ENCODE measurements at regions not wholly inside any gene's neighbourhood (a gene's known extent, or its start where the extent isn't known, plus 50 kb on each side); places are given as distances from the start of the nearest gene placed in this dataset.

GRCh38 chr13:47025791-47026447, 129.1 kb upstream of the HTR2A start:
- DNase-seq (ENCODE audit: low read depth) (no peak), FAIRE-seq (no peak)
- no peak overlapping the region for H3K4me3 ChIP-seq (ENCODE audit: low read depth, low read length)
- TF ChIP-seq CTCF (IDR thresholded peaks at IDR 0.05; ENCODE audit: insufficient read depth, low read length, severe bottlenecking), result no peak
- H3K36me3 ChIP-seq (ENCODE audit: control insufficient read depth, insufficient read depth, low read length), result no peaks in the 10 kb centered on the region
- H3K27me3 ChIP-seq (ENCODE audit: control insufficient read depth, insufficient read depth, low read length), result no peaks in the 10 kb centered on the region

- Histone ChIP-seq H3K27me3 (ENCODE audit: control insufficient read depth, insufficient read depth, low read length) (no peaks in the 10 kb centered on the region), H3K4me3 (ENCODE audit: low read depth, low read length) (no peak overlapping the region), H3K36me3 (ENCODE audit: control insufficient read depth, insufficient read depth, low read length) (no peaks in the 10 kb centered on the region)
- no peak for TF ChIP-seq CTCF (IDR thresholded peaks at IDR 0.05; ENCODE audit: insufficient read depth, low read length, severe bottlenecking)
- no peak for FAIRE-seq
- no peak for DNase-seq (ENCODE audit: low read depth)
These were observed 123.1 kb upstream of the HTR2A start for GRCh38 chr13:47019977-47020376.

DNA sequence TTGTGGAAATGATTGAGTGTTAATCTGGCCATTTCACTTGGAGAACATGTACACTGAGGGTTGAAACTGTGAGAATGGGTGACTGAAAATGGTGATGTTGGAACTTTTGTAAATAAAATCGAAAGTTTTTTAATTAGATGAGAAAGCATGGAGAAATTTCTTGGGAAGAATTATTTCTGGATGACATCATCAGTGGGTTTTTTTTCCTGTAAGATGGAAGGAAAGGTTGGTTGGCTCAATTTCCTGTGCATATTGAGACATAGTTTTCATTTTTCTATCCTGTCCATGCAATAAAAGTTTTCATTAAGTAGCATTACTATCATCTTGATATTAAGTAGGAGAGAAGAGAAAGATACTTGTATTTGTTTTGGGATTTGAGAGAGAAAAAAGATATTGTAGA, 120.6 kb upstream of the HTR2A start:
- no peaks in the 10 kb centered on the region for H3K36me3 ChIP-seq (ENCODE audit: control insufficient read depth, insufficient read depth, low read length)
- no peaks in the 10 kb centered on the region for H3K27me3 ChIP-seq (ENCODE audit: control insufficient read depth, insufficient read depth, low read length)
- no peak overlapping the region for H3K4me3 ChIP-seq (ENCODE audit: low read depth, low read length)
- DNase-seq (ENCODE audit: low read depth) (no peak), FAIRE-seq (no peak)
- no peak for TF ChIP-seq CTCF (IDR thresholded peaks at IDR 0.05; ENCODE audit: insufficient read depth, low read length, severe bottlenecking)

DNA sequence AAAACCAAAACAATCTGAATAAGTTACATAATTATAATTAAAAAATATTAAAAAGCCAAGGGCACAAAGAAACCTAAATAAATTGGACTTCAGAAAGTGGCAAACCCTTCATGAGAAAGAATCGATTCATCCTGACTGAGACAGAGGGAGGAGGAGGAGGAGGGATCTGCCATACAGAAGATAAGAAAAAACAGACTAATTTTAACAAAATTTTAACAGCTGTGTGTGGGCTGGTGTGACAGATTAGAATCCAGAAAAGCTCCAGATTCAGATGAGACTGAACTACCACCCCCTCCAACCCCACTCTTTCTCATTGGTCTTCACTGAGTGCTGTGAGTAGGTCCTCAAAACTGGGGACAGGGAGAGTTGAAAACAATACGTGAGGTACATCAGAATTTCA, 111.5 kb upstream of the HTR2A start:
- Histone ChIP-seq H3K4me3 (ENCODE audit: low read depth, low read length) (no peak overlapping the region), H3K27me3 (ENCODE audit: control insufficient read depth, insufficient read depth, low read length) (no peaks in the 10 kb centered on the region), H3K36me3 (ENCODE audit: control insufficient read depth, insufficient read depth, low read length) (no peaks in the 10 kb centered on the region)
- DNase-seq (ENCODE audit: low read depth), result no peak
- TF ChIP-seq CTCF (IDR thresholded peaks at IDR 0.05; ENCODE audit: insufficient read depth, low read length, severe bottlenecking), result no peak
- no peak for FAIRE-seq

DNA sequence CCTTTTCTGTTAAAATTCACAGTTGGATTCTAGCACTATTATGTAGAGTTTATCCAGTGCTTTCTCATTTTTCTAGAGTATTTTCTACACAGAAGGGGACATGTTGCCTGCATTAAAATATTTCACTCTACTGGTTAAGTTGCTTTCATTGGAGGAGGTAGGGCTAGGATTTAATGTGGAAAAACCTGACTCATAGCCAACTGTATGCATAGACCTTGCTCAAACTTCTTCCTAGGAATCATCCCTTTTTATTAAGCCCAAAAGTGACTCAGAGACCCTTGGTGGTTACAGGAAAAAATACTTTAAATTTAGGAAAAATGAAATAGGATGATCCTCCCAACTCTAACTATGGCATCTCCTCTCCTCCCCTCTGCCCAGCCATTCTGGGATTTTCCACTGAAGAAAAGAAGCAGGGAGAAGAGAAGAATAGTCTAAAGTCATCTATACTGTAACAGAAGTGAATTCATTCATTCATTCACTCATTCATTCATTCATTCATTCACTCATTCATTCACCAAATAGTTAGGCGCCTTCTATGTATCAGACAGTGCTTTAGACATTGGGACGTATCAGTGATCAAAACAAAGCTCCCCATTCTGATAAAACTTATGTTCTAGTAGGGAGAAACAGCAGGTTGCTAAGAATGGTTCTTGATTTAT, 109.0 kb upstream of the HTR2A start:
- no peaks in the 10 kb centered on the region for H3K36me3 ChIP-seq (ENCODE audit: control insufficient read depth, insufficient read depth, low read length)
- no peak for TF ChIP-seq CTCF (IDR thresholded peaks at IDR 0.05; ENCODE audit: insufficient read depth, low read length, severe bottlenecking)
- FAIRE-seq (no peak), DNase-seq (ENCODE audit: low read depth) (no peak)
- H3K27me3 ChIP-seq (ENCODE audit: control insufficient read depth, insufficient read depth, low read length), result no peaks in the 10 kb centered on the region
- H3K4me3 ChIP-seq (ENCODE audit: low read depth, low read length), result no peak overlapping the region

- FAIRE-seq (no peak), DNase-seq (ENCODE audit: low read depth) (peak; percentile 26)
- Histone ChIP-seq H3K4me3 (ENCODE audit: low read depth, low read length) (no peak overlapping the region), H3K36me3 (ENCODE audit: control insufficient read depth, insufficient read depth, low read length) (no peaks in the 10 kb centered on the region), H3K27me3 (ENCODE audit: control insufficient read depth, insufficient read depth, low read length) (no peaks in the 10 kb centered on the region)
- TF ChIP-seq CTCF (IDR thresholded peaks at IDR 0.05; ENCODE audit: insufficient read depth, low read length, severe bottlenecking), result no peak
These were observed 107.7 kb upstream of the HTR2A start for GRCh38 chr13:47004540-47004939.
